Retina (tissue), 1 donor: ENCODE measurements at regions not wholly inside any gene's neighbourhood (a gene's known extent, or its start where the extent isn't known, plus 50 kb on each side); places are given as distances from the start of the nearest gene placed in this dataset.
"Not testable (repeated sequence)": the region's sequence is repeated elsewhere in the genome, so short reads cannot be mapped to it uniquely, and the experiment has no call there.

ENCODE experiments used
- DNase-seq: peaks from one replicate; pipeline ENCODE4 v3.0.0-alpha.2; 2016

- no peak for DNase-seq
Measured at GRCh38 chr2:187996630-187997029, 295.0 kb upstream of the GULP1 start.

GRCh38 chr2:188000189-188000588 lies 291.5 kb upstream of the GULP1 start:
- no peak for DNase-seq

GRCh38 chr2:188003800-188004199 lies 287.9 kb upstream of the GULP1 start:
- DNase-seq: no peak

DNA sequence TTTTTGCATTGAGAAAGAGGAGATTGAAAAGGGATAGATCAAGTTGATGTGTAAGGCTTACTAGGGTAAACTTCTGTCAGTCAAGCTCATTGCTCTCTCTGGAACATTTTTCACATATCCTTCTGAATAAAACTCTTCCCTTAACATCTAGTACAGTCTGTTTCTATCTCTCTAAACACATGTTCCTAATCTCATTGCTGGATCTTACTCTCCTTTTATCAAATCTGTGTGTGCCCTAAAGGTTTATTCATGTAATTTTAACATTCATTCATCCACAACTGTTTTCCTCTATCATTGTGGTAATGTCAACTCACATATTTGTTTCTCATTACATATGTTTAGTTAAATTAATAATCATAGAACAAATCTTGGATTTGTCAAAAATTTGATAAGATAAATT lies 277.9 kb upstream of the GULP1 start:
- no peak for DNase-seq

DNA sequence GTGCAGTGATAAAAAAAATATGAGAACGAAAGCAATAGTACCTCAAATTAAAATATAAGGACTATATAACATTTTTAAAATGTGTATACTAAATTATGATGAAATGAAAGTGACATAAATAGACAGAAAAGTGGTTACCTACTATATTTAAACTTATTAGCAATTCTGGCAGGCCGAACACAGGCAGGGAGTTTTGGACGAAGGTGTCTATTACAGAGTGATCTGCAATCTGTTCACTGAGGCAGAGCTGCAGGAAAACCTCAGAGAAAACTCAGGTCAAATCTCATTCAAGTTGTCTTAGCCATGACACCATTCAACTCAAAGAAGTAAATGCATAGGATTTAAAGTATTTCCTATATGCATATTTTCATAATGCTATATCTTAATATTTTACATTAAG lies 274.8 kb upstream of the GULP1 start:
- no peak for DNase-seq

DNA sequence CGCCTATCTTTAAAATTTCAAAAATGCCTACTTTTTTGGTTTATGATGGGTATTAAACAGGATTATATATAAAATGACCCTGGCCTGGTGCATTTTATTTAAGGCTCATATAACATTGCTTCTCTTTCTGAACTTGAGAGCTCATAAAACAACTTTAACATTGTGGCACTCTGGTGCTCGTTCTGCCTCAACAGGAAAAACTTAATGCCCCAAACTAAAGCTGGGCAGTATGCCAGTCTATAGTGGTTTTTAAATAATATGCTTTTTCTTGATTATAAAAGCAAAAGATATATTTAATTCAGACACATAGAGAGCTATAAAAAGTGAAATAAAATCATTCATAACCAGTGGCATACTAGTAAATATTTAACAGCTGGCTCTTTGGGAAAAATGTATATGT lies 269.3 kb upstream of the GULP1 start:
- DNase-seq: no peak

DNA sequence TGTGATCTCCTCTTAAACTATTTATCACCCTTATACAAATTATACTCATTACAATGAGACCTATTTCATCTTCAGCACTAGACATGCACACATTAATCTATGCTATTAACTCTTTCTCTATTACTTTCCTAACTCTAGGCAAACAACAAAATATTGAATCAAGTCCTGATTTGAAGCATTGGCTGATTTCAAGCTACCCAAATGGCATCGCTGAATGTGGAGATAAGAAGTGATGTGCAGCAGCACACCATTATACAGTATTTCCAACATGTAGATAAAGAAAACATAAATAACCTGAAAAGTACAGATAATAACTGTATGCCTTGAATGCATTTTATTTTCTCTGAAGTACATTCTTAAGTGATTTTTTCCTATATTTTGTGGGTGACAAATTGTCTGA lies 268.6 kb upstream of the GULP1 start:
- no peak for DNase-seq

DNA sequence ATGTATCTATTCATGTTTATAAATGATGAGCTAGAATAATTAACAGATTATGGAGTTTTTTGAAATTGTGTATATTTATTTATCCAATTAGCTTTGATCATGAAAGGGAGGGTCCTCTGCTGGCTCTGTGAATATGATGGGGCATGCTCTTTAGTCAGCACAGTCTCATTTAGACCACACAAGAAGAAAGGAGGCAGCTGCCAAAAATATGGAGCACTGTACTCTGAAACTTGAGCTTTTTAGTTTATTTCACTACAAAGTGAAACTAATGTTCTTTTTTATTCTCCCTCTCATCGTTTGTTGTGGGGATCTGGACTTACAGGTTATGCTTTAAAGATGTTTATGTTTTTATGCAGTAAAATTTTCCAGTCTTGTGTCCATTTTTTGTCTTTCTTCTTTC lies 266.9 kb upstream of the GULP1 start:
- no peak for DNase-seq

DNA sequence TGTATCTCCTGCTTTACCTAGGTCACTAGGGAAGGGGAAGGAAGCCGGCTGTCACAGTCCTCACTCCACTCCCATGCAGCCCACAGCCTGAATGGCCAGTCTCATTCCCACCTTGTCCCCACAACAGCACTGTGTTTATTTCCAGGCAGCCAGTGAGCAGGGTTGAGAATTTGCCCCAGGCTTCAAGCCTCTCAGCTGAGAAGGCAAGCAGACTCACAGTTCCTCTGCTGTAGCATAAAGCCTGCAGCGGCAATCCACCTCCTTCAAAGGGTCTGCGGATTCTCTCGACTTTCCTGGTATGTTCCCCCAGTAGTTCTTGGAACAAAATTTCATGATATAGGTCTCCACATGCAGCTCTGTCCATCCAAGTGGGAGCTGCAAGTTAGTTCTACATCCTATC lies 262.9 kb upstream of the GULP1 start:
- DNase-seq: no peak

- no peak for DNase-seq
Measured at GRCh38 chr2:188032306-188032705, 259.4 kb upstream of the GULP1 start.

GRCh38 chr2:188032786-188033185 lies 258.9 kb upstream of the GULP1 start:
- no peak for DNase-seq

DNA sequence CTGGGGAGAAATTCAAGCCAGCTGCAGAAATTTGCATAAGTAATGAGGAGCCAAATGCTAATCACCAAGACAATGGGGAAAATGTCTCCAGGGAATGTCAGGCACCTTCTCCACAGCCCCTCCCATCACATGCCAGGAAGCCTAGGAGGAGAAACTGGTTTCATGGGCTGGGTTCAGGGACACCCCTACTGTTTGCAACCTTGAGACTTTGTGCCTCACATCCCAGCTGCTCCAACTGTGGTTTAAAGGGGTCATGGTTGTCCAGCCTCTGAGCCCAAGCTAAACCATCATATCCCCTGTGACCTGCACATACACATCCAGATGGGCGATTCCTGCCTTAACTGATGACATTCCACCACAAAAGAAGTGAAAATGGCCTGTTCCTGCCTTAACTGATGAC lies 258.4 kb upstream of the GULP1 start:
- not testable (repeated sequence) for DNase-seq

GRCh38 chr2:188034102-188034501 lies 257.6 kb upstream of the GULP1 start:
- not testable (repeated sequence) for DNase-seq

- DNase-seq: not testable (repeated sequence)
Measured at GRCh38 chr2:188035377-188035776, 256.3 kb upstream of the GULP1 start.

DNA sequence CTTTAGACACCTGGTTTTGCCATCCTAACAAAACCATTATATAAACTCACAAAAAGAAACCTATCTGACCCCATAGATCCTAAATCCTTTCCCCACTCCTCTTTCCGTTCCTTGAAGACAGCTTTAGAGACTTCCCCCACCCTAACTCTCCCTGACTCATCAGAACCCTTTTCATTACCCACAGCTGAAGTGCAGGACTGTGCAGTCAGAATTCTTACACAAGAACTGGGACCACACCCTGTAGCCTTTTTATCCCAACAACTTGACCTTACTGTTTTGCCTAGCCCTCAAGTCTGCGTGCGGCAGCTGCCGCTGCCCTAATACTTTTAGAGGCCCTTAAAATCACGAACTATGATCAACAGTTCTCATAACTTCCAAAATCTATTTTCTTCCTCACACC lies 254.9 kb upstream of the GULP1 start:
- DNase-seq: not testable (repeated sequence)

GRCh38 chr2:188039307-188039706 lies 252.4 kb upstream of the GULP1 start:
- DNase-seq: no peak

DNA sequence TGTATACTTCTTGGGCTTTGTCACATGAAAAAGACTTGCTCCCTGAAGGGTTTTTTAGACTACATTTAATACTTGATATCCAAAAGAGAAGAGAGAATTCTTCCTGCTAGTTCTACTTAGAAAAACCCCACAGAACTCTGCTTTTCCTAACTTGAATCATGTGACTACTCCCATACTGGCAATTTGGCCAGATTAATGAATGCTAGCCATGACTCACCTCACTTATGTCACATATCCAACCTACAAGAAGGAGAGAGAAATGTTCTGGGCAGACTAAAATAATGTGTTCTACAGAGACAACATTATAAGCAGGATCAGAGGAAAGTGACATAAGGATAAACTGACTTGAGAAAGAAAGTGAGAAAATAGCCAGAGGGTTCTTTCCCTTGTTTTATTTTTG lies 249.3 kb upstream of the GULP1 start:
- no peak for DNase-seq

DNA sequence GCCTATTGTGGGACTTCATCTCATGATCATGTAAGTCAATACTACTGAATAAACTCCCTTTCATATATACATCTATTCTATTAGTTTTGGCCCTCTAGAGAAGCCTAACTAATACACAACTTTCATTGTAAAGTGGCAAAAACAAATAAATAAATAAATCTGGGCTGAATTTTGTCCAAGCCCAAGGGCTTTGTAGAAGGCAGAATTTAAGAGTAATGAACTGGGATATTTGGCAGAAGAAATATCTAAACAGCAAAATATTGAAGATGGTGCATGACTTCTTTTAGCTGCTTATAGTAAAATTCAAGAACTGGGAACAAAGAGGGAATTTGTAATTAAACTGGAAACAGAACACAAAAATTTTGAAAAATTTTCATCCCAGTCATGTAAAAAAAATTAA lies 246.7 kb upstream of the GULP1 start:
- no peak for DNase-seq

- no peak for DNase-seq
Measured at GRCh38 chr2:188046437-188046836, 245.2 kb upstream of the GULP1 start.

GRCh38 chr2:188047735-188048134 lies 243.9 kb upstream of the GULP1 start:
- no peak for DNase-seq

DNA sequence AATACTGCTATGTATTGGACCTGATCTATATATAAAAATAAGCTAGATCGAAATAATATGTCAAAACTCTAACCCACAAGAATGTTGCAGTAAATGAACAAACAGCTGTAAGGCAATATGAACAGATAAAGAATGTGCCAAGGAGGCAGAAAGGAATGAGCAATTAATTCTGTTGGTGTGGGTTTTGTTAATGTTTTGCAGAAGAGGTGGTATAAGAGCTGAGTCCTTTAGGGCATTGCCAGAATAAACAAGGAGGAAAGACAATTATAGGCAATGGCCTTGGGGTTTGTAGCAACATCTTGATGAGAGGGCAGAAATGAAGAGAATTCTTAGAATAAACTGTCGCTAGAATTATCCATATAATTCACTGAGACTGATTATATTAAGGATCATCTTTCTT lies 240.9 kb upstream of the GULP1 start:
- DNase-seq: no peak

GRCh38 chr2:188051706-188052105 lies 240.0 kb upstream of the GULP1 start:
- no peak for DNase-seq

GRCh38 chr2:188065386-188065785 lies 226.3 kb upstream of the GULP1 start:
- DNase-seq: no peak

DNA sequence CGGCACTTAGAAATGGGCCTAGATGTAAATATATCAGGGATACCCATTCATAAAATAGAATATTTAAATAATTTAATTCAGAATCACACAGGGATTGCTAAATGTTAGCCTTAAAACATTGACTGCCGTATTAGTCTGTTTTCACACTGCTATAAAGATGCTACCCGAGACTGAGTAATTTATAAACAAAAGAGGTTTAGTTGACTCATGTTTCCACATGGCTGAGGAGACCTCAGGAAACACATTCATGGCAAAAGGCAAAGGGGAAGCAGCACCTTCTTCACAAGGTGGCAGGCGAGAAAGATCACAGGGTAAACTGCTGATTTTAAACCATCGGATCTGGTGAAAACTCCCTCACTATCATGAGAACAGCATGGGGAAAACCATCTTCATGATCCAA lies 223.6 kb upstream of the GULP1 start:
- DNase-seq: no peak

DNA sequence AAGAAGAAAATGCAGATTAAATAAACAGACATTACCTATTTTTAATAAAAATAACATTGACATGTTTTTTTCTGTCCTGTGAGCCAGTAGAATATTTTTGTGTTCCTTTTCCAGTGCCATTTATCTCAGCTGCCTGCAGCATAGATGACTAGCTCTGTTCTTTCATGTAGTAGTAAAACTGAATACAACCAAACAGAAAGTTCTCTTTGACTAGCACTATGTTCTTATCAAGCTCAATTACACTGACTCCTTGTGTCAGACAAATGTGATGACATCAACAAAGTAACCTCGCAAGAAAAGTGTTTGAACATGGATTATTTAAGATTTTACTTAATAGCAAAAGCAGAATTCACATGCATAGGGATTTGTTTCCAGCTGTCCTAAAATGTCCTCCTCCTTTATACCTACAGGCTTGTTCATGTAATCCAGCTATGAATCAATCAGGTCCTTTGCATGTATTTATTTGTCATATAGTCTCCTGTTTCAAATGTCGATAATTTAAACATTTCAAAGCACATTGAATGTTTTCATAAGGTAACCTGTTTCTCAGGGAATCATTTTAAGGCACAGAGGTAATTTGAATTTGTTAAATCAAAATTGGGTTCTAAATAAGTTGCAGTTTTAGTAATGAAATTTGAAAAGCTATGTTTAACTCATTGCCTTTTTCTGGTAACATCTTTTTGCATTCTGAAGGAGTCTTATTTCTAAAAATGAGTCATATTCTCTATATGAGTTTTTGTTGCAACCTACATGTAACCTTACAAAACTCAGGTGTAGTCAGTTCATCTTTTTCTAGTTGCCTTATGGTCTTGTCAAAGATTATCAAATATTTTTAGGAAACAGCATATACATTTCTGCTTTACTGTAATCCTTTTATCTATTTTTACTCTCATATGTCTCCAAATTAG lies 215.3 kb upstream of the GULP1 start:
- DNase-seq: no peak
